ENCODE measurements at regions not wholly inside any gene's neighbourhood (a gene's known extent, or its start where the extent isn't known, plus 50 kb on each side); places are given as distances from the start of the nearest gene placed in this dataset.

DNA sequence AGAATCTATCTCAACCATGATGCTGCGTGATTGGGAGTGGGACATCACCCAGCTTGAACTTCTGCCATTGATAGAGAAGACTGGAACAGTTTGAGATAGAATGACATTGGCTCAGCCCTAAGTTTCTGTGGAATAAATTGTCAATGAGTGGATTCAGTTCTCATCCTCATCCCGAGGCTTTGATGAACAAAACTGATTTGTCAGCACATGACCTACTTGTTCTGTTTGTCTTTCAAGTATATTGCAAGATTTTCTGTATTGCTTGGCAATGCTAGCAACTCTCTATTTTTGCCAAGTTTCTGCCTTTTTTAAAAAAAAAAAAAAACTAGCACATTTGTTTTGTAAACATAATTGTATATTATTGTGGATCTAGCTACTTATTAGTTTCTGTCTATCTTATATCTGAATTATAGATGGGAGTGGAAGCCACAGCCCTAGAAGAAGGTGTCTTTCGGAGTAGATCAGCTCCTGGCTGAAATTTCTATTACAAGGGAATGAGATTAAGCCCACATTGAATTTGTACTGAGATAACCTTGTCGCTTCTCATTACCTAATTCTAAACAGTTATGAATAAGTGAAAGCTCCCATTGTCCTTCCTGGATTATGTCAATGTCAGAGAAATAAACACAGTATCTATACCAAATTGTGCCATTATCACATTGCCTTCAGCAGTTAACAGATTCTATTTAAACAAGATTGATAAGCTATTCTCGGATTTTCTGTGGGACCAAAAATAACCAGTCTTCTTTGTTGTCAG is 166.1 kb downstream of the TNFSF13B start:
- TF ChIP-seq CTCF (IDR thresholded peaks at IDR 0.05) (no peak), ZFX (IDR thresholded peaks at IDR 0.05; ENCODE audit: borderline replicate concordance) (no peak)
